ENCODE measurements at regions not wholly inside any gene's neighbourhood (a gene's known extent, or its start where the extent isn't known, plus 50 kb on each side); places are given as distances from the start of the nearest gene placed in this dataset.

- TF ChIP-seq POLR2A (IDR thresholded peaks at IDR 0.05) (no peak), CTCF (IDR thresholded peaks at IDR 0.05 in 4 of 5, conservative IDR thresholded peaks at IDR 0.05 in 1 of 5) (no peak)
Measured at GRCh38 chrX:69323786-69324720, 158.8 kb upstream of the PJA1 start.

Data from gastrocnemius medialis (tissue), 4 donors.